HG02759 (cell line): ENCODE measurements at regions not wholly inside any gene's neighbourhood (a gene's known extent, or its start where the extent isn't known, plus 50 kb on each side); places are given as distances from the start of the nearest gene placed in this dataset.
"Not testable (repeated sequence)": the region's sequence is repeated elsewhere in the genome, so short reads cannot be mapped to it uniquely, and the experiment has no call there.

Experiments
- ATAC-seq: cut with Tn5 transposase; IDR thresholded peaks from one replicate; pipeline ENCODE4 v1.9.1; 2021; ENCODE audit warnings: mild to moderate bottlenecking, moderate library complexity; ENCODE audit not compliant: unreplicated experiment

GRCh38 chr21:33974513-33975468 is 59.2 kb upstream of the ATP5PO start:
- ATAC-seq: no peak

- no peak for ATAC-seq
Observed at GRCh38 chr21:33973268-33973667, 57.7 kb upstream of the ATP5PO start.

- ATAC-seq: no peak
Observed at GRCh38 chr21:33972539-33972938, 56.9 kb upstream of the ATP5PO start.

- no peak for ATAC-seq
Observed at GRCh38 chr21:33971492-33972013, 55.9 kb upstream of the ATP5PO start.

GRCh38 chr21:33969581-33969980 is 54.0 kb upstream of the ATP5PO start:
- ATAC-seq: no peak

- no peak for ATAC-seq
Observed at GRCh38 chr21:33968995-33969348, 53.4 kb upstream of the ATP5PO start.

DNA sequence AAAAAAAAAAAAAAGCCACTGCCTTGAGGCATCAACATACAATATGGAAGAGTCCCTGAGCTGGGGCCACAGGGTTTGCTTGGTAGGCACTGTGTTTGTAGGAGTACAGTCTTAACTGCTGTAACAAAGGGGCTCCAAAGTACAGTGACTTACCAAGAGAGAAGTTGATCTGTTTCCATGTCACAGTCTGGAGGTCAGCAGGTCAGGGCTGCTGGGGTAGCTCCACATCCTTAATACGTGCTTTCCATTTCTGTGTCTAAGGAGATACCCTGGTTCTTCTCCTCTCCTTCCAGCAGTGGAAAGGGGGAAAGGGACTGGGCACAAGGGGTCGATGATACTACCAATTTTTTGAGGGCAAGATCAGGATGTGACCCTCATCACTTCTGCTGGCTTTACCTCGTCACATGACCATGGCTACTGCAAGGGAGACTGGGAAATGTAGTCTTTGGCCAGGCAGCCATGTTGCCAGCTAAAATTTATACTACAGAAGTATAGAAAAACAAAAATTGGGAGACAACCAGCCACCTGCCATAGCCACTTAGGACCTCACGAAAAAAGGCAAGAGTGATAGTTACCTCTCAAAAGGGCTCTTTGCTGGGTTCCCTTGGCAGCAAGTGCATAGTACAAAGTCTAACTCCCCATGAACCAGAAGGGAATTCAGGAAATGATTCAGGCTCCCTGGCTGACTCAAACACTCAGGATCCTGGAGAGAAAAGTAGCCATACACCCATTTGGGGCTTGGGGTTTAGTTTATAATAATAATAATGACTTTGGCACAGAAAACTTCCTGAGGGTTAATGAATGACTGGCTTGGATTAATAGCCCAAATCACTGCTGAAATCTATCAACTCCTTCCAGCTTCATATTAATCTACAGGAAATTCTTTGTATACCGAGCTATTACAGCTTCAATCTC is 52.7 kb upstream of the ATP5PO start:
- no peak for ATAC-seq

GRCh38 chr21:33967086-33967571 is 51.5 kb upstream of the ATP5PO start:
- ATAC-seq: no peak

GRCh38 chr21:33966324-33966949 is 50.8 kb upstream of the ATP5PO start:
- no peak for ATAC-seq

DNA sequence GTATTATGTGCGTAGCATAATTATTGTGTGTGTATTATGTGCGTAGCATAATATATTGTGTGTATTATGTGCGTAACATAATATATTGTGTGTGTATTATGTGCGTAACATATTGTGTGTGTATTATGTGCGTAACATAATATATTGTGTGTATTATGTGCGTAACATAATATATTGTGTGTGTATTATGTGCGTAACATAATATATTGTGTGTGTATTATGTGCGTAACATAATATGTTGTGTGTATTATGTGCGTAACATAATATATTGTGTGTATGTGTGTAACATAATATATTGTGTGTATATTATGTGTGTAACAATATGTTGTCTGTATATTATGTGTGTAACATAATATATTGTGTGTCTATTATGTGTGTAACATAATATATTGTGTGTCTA is 50.1 kb upstream of the ATP5PO start:
- ATAC-seq: not testable (repeated sequence)
